Activated naive CD4-positive, alpha-beta T cell treated with anti-CD3 and anti-CD28 coated beads for 36 hours (primary cell): ENCODE measurements at regions not wholly inside any gene's neighbourhood (a gene's known extent, or its start where the extent isn't known, plus 50 kb on each side); places are given as distances from the start of the nearest gene placed in this dataset.

Experiments used
- CTCF ChIA-PET: fragments of 350-600 bp; sonication (Branson Sonifier 250); formaldehyde crosslinking; loops from one replicate; lab custom pipeline; 2021; ENCODE audit warnings: antibody characterized with exemption; lab: Charles Lee
- DNase-seq: peaks from one replicate; pipeline ENCODE4 v3.0.0-alpha.2; 2020
- H3K27ac Mint-ChIP-seq: one replicate; pipeline ENCODE4 v1.8.0; 2021; ENCODE audit warnings: mild to moderate bottlenecking, mixed read lengths
- H3K27me3 Mint-ChIP-seq: one replicate; pipeline ENCODE4 v1.8.0; 2021; ENCODE audit warnings: low read depth, mixed read lengths
- H3K36me3 Mint-ChIP-seq: one replicate; pipeline ENCODE4 v1.8.0; 2021; ENCODE audit warnings: low read depth, mixed read lengths
- H3K4me1 Mint-ChIP-seq: one replicate; pipeline ENCODE4 v1.8.0; 2021; ENCODE audit warnings: low read depth, mixed read lengths
- H3K4me3 Mint-ChIP-seq: one replicate; pipeline ENCODE4 v1.8.0; 2021; ENCODE audit warnings: mild to moderate bottlenecking, moderate library complexity, mixed read lengths
- H3K9me3 Mint-ChIP-seq: one replicate; pipeline ENCODE4 v1.8.0; 2021; ENCODE audit warnings: mixed read lengths
- intact Hi-C: fragments of 100-400 bp; cut with micrococcal nuclease; formaldehyde crosslinking; loops from one replicate; pipeline ENCODE4 v1.15.1; 2023

DNA sequence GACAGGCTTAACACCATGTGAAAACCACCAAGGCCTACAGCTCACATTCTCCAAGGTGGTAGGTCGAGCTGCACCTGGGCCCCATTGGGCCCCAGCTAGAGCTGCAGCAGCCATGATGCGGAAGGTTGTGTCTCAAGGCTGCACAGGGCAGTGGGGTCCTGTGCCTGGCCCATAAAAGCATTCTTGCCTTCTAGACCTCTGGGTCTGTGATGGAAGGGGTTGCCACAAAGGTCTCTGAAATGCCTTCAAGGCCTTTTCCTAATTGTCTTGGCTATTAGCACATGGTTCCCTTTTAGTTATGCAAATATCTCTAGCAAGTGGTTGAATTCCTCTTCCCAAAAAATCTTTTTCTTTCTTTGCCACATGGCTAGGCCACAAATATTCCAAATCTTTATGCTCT is 52.5 kb upstream of the C11orf58 start:
- CTCF ChIA-PET: no interaction called here
- Mint-ChIP-seq H3K27me3 (peaks cover 2% of the 10 kb centered on the region), H3K4me1 (no peaks in the 10 kb centered on the region), H3K4me3 (no peak overlapping the region), H3K27ac (no peak overlapping the region), H3K9me3 (peaks cover 9% of the 10 kb centered on the region), H3K36me3 (no peaks in the 10 kb centered on the region)
- no peak for DNase-seq
- intact Hi-C loops: no loop called here

GRCh38 chr11:16678466-16679116 is 59.9 kb upstream of the C11orf58 start:
- CTCF ChIA-PET: no interaction called here
- H3K4me1 Mint-ChIP-seq: no peaks in the 10 kb centered on the region
- peaks cover 4% of the 10 kb centered on the region for H3K27me3 Mint-ChIP-seq
- intact Hi-C loops: no loop called here
- H3K36me3 Mint-ChIP-seq: no peaks in the 10 kb centered on the region
- H3K4me3 Mint-ChIP-seq: no peak overlapping the region
- no peak overlapping the region for H3K27ac Mint-ChIP-seq
- DNase-seq: no peak
- peaks cover 3% of the 10 kb centered on the region for H3K9me3 Mint-ChIP-seq

DNA sequence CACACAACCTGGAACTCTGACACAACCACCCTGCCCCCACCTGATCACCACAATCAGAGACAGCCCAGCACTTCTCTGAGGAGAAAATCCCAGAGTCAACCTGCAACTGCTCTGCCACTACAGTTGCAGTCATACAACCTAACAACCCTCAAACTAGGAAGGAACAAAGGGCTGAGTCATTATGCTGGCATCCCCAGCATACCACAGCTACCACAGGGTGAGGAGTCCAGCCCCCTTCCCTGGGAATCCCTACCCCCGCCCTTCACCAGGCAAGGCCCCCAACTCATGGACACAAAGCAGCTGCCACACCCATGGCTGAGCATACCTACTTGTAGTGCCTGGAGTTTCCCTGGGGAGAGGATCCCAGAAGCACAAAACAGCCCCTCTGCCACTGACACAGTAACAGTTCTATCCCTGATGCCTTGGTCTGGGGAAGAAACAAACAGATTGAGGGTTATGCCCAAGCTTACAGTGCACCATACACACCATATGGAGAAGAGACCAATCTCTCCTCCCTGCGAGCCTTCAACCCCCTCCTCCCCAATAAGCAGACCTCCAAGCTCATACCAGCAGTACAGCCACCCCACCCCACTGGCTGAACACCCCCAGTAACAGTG is 68.5 kb upstream of the C11orf58 start:
- Mint-ChIP-seq H3K27ac (no peak overlapping the region), H3K36me3 (no peaks in the 10 kb centered on the region), H3K4me1 (no peaks in the 10 kb centered on the region), H3K27me3 (peaks cover 2% of the 10 kb centered on the region), H3K4me3 (no peak overlapping the region), H3K9me3 (peaks cover 10% of the 10 kb centered on the region)
- DNase-seq: no peak
- CTCF ChIA-PET: no interaction called here
- intact Hi-C loops: no loop called here

DNA sequence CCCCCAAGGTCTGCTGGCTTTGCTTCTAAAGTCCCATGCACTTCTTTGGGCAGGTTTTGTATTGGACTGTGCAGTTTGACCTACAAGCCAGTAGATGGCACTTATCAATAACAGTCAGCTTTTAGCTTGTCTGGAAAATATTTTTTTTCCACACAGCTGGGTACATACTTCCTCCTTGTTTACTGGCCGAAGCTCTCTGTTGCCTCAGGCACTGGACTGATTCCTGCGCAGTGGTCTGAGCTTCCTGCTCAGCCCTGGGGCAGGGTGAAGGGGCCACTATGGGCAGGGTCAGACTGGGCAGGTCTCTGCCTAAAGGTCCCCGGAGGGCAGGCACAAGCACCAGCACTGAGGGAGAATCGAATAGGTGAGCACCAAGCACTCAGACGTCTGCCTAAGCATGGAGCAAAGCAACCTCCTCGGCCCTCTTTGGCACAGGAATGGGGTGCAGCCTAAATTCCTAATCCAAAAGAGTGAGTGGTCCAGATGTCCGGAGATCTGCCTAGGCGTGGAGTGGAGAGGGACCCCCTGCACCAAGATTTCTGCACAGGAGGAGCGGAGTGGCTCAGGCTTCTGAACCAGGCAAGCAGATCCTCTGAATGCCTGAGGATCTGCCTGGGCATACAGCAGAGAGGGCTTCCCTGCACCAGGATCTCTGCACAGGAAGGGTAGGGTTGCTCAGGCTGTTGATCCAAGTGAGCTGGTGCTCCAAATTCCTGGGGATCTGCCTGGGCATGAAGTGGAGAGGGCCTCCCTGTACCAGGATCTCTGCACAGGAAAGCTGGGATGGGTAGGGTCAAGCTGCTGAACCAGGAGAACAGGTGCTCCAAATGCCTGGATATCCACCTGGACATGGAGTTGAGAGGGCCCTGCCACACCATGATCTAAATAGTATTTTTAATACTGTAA is 105.9 kb upstream of the C11orf58 start:
- DNase-seq: no peak
- no peaks in the 10 kb centered on the region for H3K4me1 Mint-ChIP-seq

DNA sequence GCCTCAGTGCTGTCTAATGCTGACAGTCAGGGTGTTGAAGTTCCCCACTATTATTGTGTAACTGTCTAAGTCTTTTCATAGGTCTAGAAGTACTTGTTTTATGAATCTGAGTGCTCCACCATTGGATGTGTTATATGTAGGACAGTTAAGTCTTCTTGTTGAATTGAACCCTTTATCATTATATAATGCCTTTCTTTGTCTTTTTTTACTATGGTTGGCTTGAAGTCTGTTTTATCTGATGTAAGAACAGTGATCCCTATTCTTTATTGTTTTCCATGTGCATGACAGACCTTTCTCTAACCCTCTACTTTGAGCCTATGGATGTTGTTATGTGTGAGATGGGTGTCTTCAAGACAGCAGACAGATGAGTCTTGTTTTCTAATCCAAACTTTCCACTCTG is 107.8 kb upstream of the C11orf58 start:
- no peaks in the 10 kb centered on the region for H3K36me3 Mint-ChIP-seq
- DNase-seq: no peak
- intact Hi-C loops: no loop called here
- H3K27ac Mint-ChIP-seq: no peak overlapping the region
- no peaks in the 10 kb centered on the region for H3K4me1 Mint-ChIP-seq
- CTCF ChIA-PET: no interaction called here
- H3K9me3 Mint-ChIP-seq: peaks cover 11% of the 10 kb centered on the region
- H3K4me3 Mint-ChIP-seq: no peak overlapping the region
- H3K27me3 Mint-ChIP-seq: peaks cover 26% of the 10 kb centered on the region

More for the DNA sequence above, 105.9 kb upstream of the C11orf58 start:
- CTCF ChIA-PET: no interaction called here
- peaks cover 18% of the 10 kb centered on the region for H3K9me3 Mint-ChIP-seq
- H3K27ac Mint-ChIP-seq: no peak overlapping the region
- intact Hi-C loops: no loop called here
- no peaks in the 10 kb centered on the region for H3K36me3 Mint-ChIP-seq
- H3K4me3 Mint-ChIP-seq: no peak overlapping the region
- peaks cover 20% of the 10 kb centered on the region for H3K27me3 Mint-ChIP-seq

GRCh38 chr11:16618431-16618830 is 120.0 kb upstream of the C11orf58 start:
- Mint-ChIP-seq H3K4me3 (no peak overlapping the region), H3K36me3 (no peaks in the 10 kb centered on the region), H3K4me1 (peaks cover 6% of the 10 kb centered on the region), H3K27ac (no peak overlapping the region), H3K27me3 (peaks cover 25% of the 10 kb centered on the region), H3K9me3 (no peaks in the 10 kb centered on the region)
- no peak for DNase-seq
- intact Hi-C loops: no loop called here
- CTCF ChIA-PET: no interaction called here

DNA sequence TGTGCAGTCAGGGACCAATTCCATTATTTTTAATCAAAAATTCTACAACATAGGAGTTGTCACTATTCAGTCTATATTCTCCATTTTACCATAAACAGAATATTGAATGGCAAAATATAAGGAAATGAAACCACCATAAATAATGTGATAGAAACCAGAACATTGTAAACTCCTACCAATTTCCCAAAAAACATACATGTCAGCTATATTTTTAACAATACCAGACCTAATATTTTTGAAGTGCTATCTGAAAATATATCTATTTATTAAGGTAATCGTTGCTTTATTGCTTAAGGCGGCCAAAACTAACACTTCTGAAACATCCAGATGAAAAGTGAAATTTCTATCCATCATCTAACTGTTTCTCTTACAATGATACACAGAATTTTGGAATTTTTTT is 123.0 kb upstream of the C11orf58 start:
- Mint-ChIP-seq H3K4me1 (peaks cover 22% of the 10 kb centered on the region), H3K27me3 (peaks cover 45% of the 10 kb centered on the region), H3K4me3 (no peak overlapping the region), H3K27ac (no peak overlapping the region), H3K9me3 (no peaks in the 10 kb centered on the region), H3K36me3 (no peaks in the 10 kb centered on the region)
- CTCF ChIA-PET: no interaction called here
- DNase-seq: no peak
- intact Hi-C loops: no loop called here

GRCh38 chr11:16613512-16614381 is 124.7 kb upstream of the C11orf58 start:
- H3K27me3 Mint-ChIP-seq: peaks cover 45% of the 10 kb centered on the region
- intact Hi-C loops: loop anchor here (1.0 to 5.0 kb wide), 5 partner anchors 9 to 1286 kb away; no protein-coding TSS in a partner anchor
- H3K36me3 Mint-ChIP-seq: no peaks in the 10 kb centered on the region
- peak overlapping the region; percentile 59 for H3K4me3 Mint-ChIP-seq
- H3K27ac Mint-ChIP-seq: no peak overlapping the region
- H3K9me3 Mint-ChIP-seq: no peaks in the 10 kb centered on the region
- peak; percentile 81 for DNase-seq
- peaks cover 22% of the 10 kb centered on the region for H3K4me1 Mint-ChIP-seq
- CTCF ChIA-PET: interaction anchor here (0.6 to 1.6 kb wide), 15 partner anchors 8 to 969 kb away, joined by 3 to 9 read pairs (median 3); no protein-coding TSS in a partner anchor

DNA sequence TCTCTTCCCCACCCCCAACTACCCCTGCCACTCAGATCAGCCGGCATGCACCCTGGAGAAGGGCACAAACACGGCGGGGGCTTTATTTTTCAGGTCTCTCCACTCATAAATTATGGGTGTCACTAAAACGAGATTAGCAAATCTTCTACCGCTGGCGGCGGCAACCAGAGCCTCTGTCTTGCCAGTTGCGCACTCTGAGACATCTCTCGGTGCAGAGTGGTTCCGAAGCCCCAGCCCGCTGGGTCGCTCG is 125.3 kb upstream of the C11orf58 start:
- no peaks in the 10 kb centered on the region for H3K36me3 Mint-ChIP-seq
- intact Hi-C loops: loop anchor here (1.0 to 5.0 kb wide), 5 partner anchors 9 to 1286 kb away; no protein-coding TSS in a partner anchor
- H3K4me3 Mint-ChIP-seq: peak overlapping the region; percentile 59
- no peaks in the 10 kb centered on the region for H3K9me3 Mint-ChIP-seq
- CTCF ChIA-PET: interaction anchor here (1.0 to 1.6 kb wide), 6 partner anchors 9 to 965 kb away, joined by 3 to 5 read pairs (median 3); no protein-coding TSS in a partner anchor
- H3K4me1 Mint-ChIP-seq: peaks cover 22% of the 10 kb centered on the region
- peaks cover 45% of the 10 kb centered on the region for H3K27me3 Mint-ChIP-seq
- no peak overlapping the region for H3K27ac Mint-ChIP-seq
- DNase-seq: no peak

- DNase-seq: no peak
- no peaks in the 10 kb centered on the region for H3K36me3 Mint-ChIP-seq
- peaks cover 22% of the 10 kb centered on the region for H3K4me1 Mint-ChIP-seq
- intact Hi-C loops: loop anchor here (1.0 to 5.0 kb wide), 5 partner anchors 8 to 1285 kb away; no protein-coding TSS in a partner anchor
- no peak overlapping the region for H3K27ac Mint-ChIP-seq
- H3K27me3 Mint-ChIP-seq: peaks cover 45% of the 10 kb centered on the region
- H3K9me3 Mint-ChIP-seq: no peaks in the 10 kb centered on the region
- CTCF ChIA-PET: interaction anchor here (1.1 kb wide), 1 partner anchor 19 kb away, joined by 3 read pairs; no protein-coding TSS in a partner anchor
- peak overlapping the region; percentile 59 for H3K4me3 Mint-ChIP-seq
Observed at GRCh38 chr11:16612566-16613261, 125.7 kb upstream of the C11orf58 start.

- Mint-ChIP-seq H3K4me3 (no peak overlapping the region), H3K36me3 (no peaks in the 10 kb centered on the region), H3K4me1 (peaks cover 22% of the 10 kb centered on the region), H3K9me3 (no peaks in the 10 kb centered on the region), H3K27me3 (peaks cover 47% of the 10 kb centered on the region), H3K27ac (no peak overlapping the region)
- intact Hi-C loops: loop anchor here (2.0 to 5.0 kb wide), 2 partner anchors 841 to 1285 kb away; no protein-coding TSS in a partner anchor
- CTCF ChIA-PET: interaction anchor here (0.6 kb wide), 1 partner anchor 425 kb away, joined by 6 read pairs; no protein-coding TSS in a partner anchor
- DNase-seq: no peak
Observed at GRCh38 chr11:16611926-16612565, 126.4 kb upstream of the C11orf58 start.
